GM12878 (cell line): ENCODE measurements at regions not wholly inside any gene's neighbourhood (a gene's known extent, or its start where the extent isn't known, plus 50 kb on each side); places are given as distances from the start of the nearest gene placed in this dataset.

Source experiments
- ATAC-seq: fragments of 200-7000 bp; cut with Tn5 transposase; 3 replicates; pipeline ENCODE4 v1.9.1; 2020; ENCODE audit warnings: mild to moderate bottlenecking, moderate library complexity
- BruUV-seq: library from RNA; stranded (reverse); fragments of 400-500 nt; replicated peaks from 2 replicates; lab custom pipeline; 2021; lab: Mats Ljungman, UMichigan
- CTCF ChIA-PET: fragments of 300-600 bp; sonication (Branson Sonifier 250); formaldehyde crosslinking; extraction: SDS; loops from one replicate; lab custom pipeline; 2021; ENCODE audit warnings: inconsistent platforms; lab: Yijun Ruan, JAX
- POLR2A ChIA-PET: fragments of 350-600 bp; formaldehyde crosslinking; extraction: SDS; loops from one replicate; lab custom pipeline; 2021; ENCODE audit warnings: inconsistent platforms; lab: Charles Lee
- RAD21 ChIA-PET: fragments of 300-600 bp; sonication (Branson Sonifier 250); formaldehyde crosslinking; loops from one replicate; lab custom pipeline; 2023; ENCODE audit warnings: antibody characterized with exemption; ENCODE audit not compliant: unreplicated experiment; lab: Charles Lee
- SMC1A ChIA-PET: fragments of 300-600 bp; sonication (Branson Sonifier 250); formaldehyde crosslinking; loops from one replicate; lab custom pipeline; 2023; ENCODE audit not compliant: unreplicated experiment, uncharacterized antibody; lab: Charles Lee
- DNase-seq: peaks from one replicate; pipeline ENCODE4 v3.0.0-alpha.2; 2011; ENCODE audit warnings: low read depth, low spot score
- FAIRE-seq: peaks from 3 replicates; lab custom pipeline; 2011; peaks lifted over from hg19 to GRCh38; lab: Jason Lieb, UNC
- H2AFZ ChIP-seq: 2 replicates; pipeline ENCODE4 v1.6.0; 2011; ENCODE audit warnings: low read depth, low read length, control low read depth; ENCODE audit not compliant: control insufficient read depth
- H3K27ac ChIP-seq: 2 replicates; pipeline ENCODE4 v1.5.1; 2011; ENCODE audit warnings: control low read depth; ENCODE audit not compliant: control insufficient read depth, insufficient read depth
- H3K27me3 ChIP-seq, 2 experiments: replicated peaks in 1 of 2; 2 replicates each; pipeline versions ENCODE4 v1.6.0 to v1.6.1; 2011; ENCODE audit warnings: low read length in 1 of 2; ENCODE audit not compliant: control insufficient read depth in 2 of 2, insufficient read depth in 2 of 2
- H3K36me3 ChIP-seq, 2 experiments: 2 replicates each; pipeline ENCODE4 v1.5.1; 2011; ENCODE audit warnings: low read length in 1 of 2; ENCODE audit not compliant: control insufficient read depth in 2 of 2, insufficient read depth in 2 of 2
- H3K4me1 ChIP-seq: 2 replicates; pipeline ENCODE4 v1.6.1; 2011; ENCODE audit warnings: mild to moderate bottlenecking, low read length, moderate library complexity, mixed read lengths; ENCODE audit not compliant: control insufficient read depth, insufficient read depth
- H3K4me2 ChIP-seq: 2 replicates; pipeline ENCODE4 v1.6.0; 2011; ENCODE audit warnings: control low read depth; ENCODE audit not compliant: control insufficient read depth, insufficient read depth
- H3K4me3 ChIP-seq: fragments of 200-600 bp; sonication (generic); 2 replicates; pipeline ENCODE4 v1.5.1; 2016
- H3K79me2 ChIP-seq: 2 replicates; pipeline ENCODE4 v1.6.0; 2011; ENCODE audit warnings: low read length; ENCODE audit not compliant: control insufficient read depth, insufficient read depth
- H3K9ac ChIP-seq: 2 replicates; pipeline ENCODE4 v1.8.0; 2011; ENCODE audit warnings: low read length, control low read depth, mixed read lengths; ENCODE audit not compliant: control insufficient read depth, insufficient read depth
- H3K9me3 ChIP-seq: replicated peaks from 3 replicates; pipeline ENCODE4 v1.5.1; 2011; ENCODE audit warnings: mild to moderate bottlenecking, low read length; ENCODE audit not compliant: control insufficient read depth, insufficient read depth
- H4K20me1 ChIP-seq: 2 replicates; pipeline ENCODE4 v1.6.0; 2011; ENCODE audit not compliant: control insufficient read depth, insufficient read depth
- BCL3 ChIP-seq: IDR thresholded peaks from 2 replicates; pipeline ENCODE4 v1.6.1; 2011; ENCODE audit warnings: borderline replicate concordance, low read depth, mild to moderate bottlenecking, moderate library complexity, low read length; ENCODE audit not compliant: insufficient read depth, poor library complexity, severe bottlenecking
- CHD4 ChIP-seq: fragments of 200-600 bp; sonication (generic); IDR thresholded peaks from 2 replicates; pipeline ENCODE4 v1.6.1; 2016; ENCODE audit warnings: mild to moderate bottlenecking
- CTCF ChIP-seq, 3 experiments: IDR thresholded peaks in 2 of 3; conservative IDR thresholded peaks in 1 of 3; 2 replicates each; pipeline ENCODE4 v1.5.1; 2011; ENCODE audit warnings: low read depth in 3 of 3, low read length in 3 of 3, mild to moderate bottlenecking in 3 of 3, control low read depth in 2 of 3, moderate library complexity in 2 of 3, inconsistent platforms in 1 of 3, mixed read lengths in 1 of 3; ENCODE audit not compliant: control insufficient read depth in 2 of 3, insufficient read depth in 1 of 3; ENCODE audit errors: extremely low read depth in 1 of 3
- E4F1 ChIP-seq: fragments of 450-650 bp; IDR thresholded peaks from 2 replicates; pipeline ENCODE4 v1.6.1; 2018; ENCODE audit warnings: borderline replicate concordance, mild to moderate bottlenecking; ENCODE audit not compliant: partially characterized antibody
- EED ChIP-seq: sonication (generic); IDR thresholded peaks from 2 replicates; pipeline ENCODE4 v1.6.1; 2016; ENCODE audit warnings: antibody characterized with exemption, low read depth
- ESRRA ChIP-seq: IDR thresholded peaks from 2 replicates; pipeline ENCODE4 v1.6.1; 2012; ENCODE audit warnings: mild to moderate bottlenecking, low read length, improper control_type of control experiment
- FOXK2 ChIP-seq: fragments of 450-650 bp; IDR thresholded peaks from 2 replicates; pipeline ENCODE4 v1.6.1; 2017; ENCODE audit warnings: mild to moderate bottlenecking, moderate library complexity
- KAT2A ChIP-seq: conservative IDR thresholded peaks from 2 replicates; pipeline ENCODE4 v1.6.1; 2011; ENCODE audit warnings: low read depth, low read length; ENCODE audit not compliant: control insufficient read depth
- KDM1A ChIP-seq: fragments of 200-600 bp; sonication (generic); IDR thresholded peaks from 2 replicates; pipeline ENCODE4 v1.6.1; 2016; ENCODE audit warnings: borderline replicate concordance
- MEF2B ChIP-seq: fragments of 450-650 bp; IDR thresholded peaks from 2 replicates; pipeline ENCODE4 v1.6.1; 2018; ENCODE audit warnings: mild to moderate bottlenecking, moderate library complexity; ENCODE audit not compliant: partially characterized antibody, poor library complexity, severe bottlenecking
- RELA ChIP-seq: fragments of 450-650 bp; IDR thresholded peaks from 2 replicates; pipeline ENCODE4 v1.8.0; 2014; ENCODE audit warnings: borderline replicate concordance; ENCODE audit not compliant: partially characterized antibody
- ZBED1 ChIP-seq: IDR thresholded peaks from 2 replicates; pipeline ENCODE4 v1.6.1; 2016; ENCODE audit warnings: borderline replicate concordance
- in situ Hi-C: fragments of 300-500 bp; cut with MboI; formaldehyde crosslinking; loops from 9 replicates; pipeline ENCODE4 v1.14.3; 2018; ENCODE audit warnings: mixed read lengths
- intact Hi-C: fragments of 100-400 bp; cut with micrococcal nuclease; formaldehyde crosslinking; loops from one replicate; pipeline ENCODE4 v1.14.2; 2022; ENCODE audit not compliant: unreplicated experiment

GRCh38 chr11:23041001-23041503 is 180.8 kb upstream of the CCDC179 start (continued):
- no peak for TF ChIP-seq E4F1
- TF ChIP-seq KDM1A, result no peak
- no peak for TF ChIP-seq ZBED1
- TF ChIP-seq KAT2A, result no peak
- TF ChIP-seq, all 136 proteins: peak for 0

GRCh38 chr11:23058656-23059055 is 198.4 kb upstream of the CCDC179 start:
- in situ Hi-C loops, result no loop called here
- CTCF ChIA-PET, result interaction anchor here (1.7 kb wide), 1 partner anchor 55 kb away, joined by 4 read pairs; no protein-coding TSS in a partner anchor
- no TSS peak for BruUV-seq
- RAD21 ChIA-PET, result no interaction called here
- no peak for DNase-seq
- no peaks in the 10 kb centered on the region for H4K20me1 ChIP-seq
- FAIRE-seq, result no peak
- H2AFZ ChIP-seq, result no peak overlapping the region
- H3K9me3 ChIP-seq, result no peaks in the 10 kb centered on the region
- SMC1A ChIA-PET, result interaction anchor here (0.6 to 1.3 kb wide), 3 partner anchors 13 to 54 kb away, joined by 3 to 4 read pairs (median 3); no protein-coding TSS in a partner anchor
- H3K4me3 ChIP-seq, result no peak overlapping the region
- H3K79me2 ChIP-seq, result no peaks in the 10 kb centered on the region
- no peaks in the 10 kb centered on the region for H3K36me3 ChIP-seq
- H3K27me3 ChIP-seq, result no peaks in the 10 kb centered on the region
- TF ChIP-seq RELA, result no peak
- no peak for TF ChIP-seq MEF2B
- TF ChIP-seq CTCF (IDR thresholded peaks at IDR 0.05 in 2 of 3, conservative IDR thresholded peaks at IDR 0.05 in 1 of 3; ENCODE audit: control insufficient read depth in 2 of 3, extremely low read depth in 1 of 3, insufficient read depth in 1 of 3, low read depth in 3 of 3, low read length in 3 of 3), result no peak
- TF ChIP-seq BCL3, result no peak
- TF ChIP-seq ESRRA, result no peak
- TF ChIP-seq CHD4, result no peak
- TF ChIP-seq EED, result no peak
- TF ChIP-seq FOXK2, result no peak
- H3K4me1 ChIP-seq, result no peaks in the 10 kb centered on the region
- no peak for ATAC-seq
- no peak overlapping the region for H3K9ac ChIP-seq
- POLR2A ChIA-PET, result no interaction called here
- no peak overlapping the region for H3K27ac ChIP-seq
- no peak overlapping the region for H3K4me2 ChIP-seq
- intact Hi-C loops, result no loop called here
